HEK293 (cell line): ENCODE measurements at regions not wholly inside any gene's neighbourhood (a gene's known extent, or its start where the extent isn't known, plus 50 kb on each side); places are given as distances from the start of the nearest gene placed in this dataset.

Experiments used
- CTCF ChIA-PET: fragments of 350-600 bp; formaldehyde crosslinking; extraction: SDS; loops from one replicate; lab custom pipeline; 2021; ENCODE audit warnings: antibody characterized with exemption; lab: Yijun Ruan, JAX
- POLR2A ChIA-PET: fragments of 300-600 bp; formaldehyde crosslinking; extraction: SDS; loops from one replicate; lab custom pipeline; 2020; ENCODE audit warnings: antibody characterized with exemption, inconsistent platforms; lab: Yijun Ruan, JAX
- H3K27ac ChIP-seq: fragments of 200-500 bp; sonication (Bioruptor generic); 2 replicates; pipeline ENCODE4 v1.5.1; 2014; ENCODE audit warnings: low read depth, low read length, control low read depth, inconsistent platforms; ENCODE audit errors: extremely low read depth
- H3K36me3 ChIP-seq, 2 experiments: fragments of 200-500 bp in 1 of 2; sonication (Bioruptor generic) in 1 of 2; 1 replicate in 1 of 2; 2 replicates in 1 of 2; pipeline ENCODE4 v1.5.1; 2014 to 2017; ENCODE audit warnings: inconsistent platforms in 2 of 2, low read length in 2 of 2; ENCODE audit not compliant: control insufficient read depth in 2 of 2, insufficient read depth in 1 of 2
- H3K4me1 ChIP-seq: fragments of 200-500 bp; sonication (Bioruptor generic); 2 replicates; pipeline ENCODE4 v1.5.1; 2014; ENCODE audit warnings: mild to moderate bottlenecking, low read length, inconsistent platforms; ENCODE audit not compliant: control insufficient read depth, insufficient read depth
- H3K4me3 ChIP-seq: 2 replicates; pipeline ENCODE4 v1.5.1; 2011; ENCODE audit warnings: low read depth, mild to moderate bottlenecking, control low read depth, low read length, moderate library complexity
- H3K9me3 ChIP-seq: fragments of 200-500 bp; sonication (Bioruptor generic); 2 replicates; pipeline ENCODE4 v1.5.1; 2014; ENCODE audit warnings: low read depth, low read length, inconsistent platforms; ENCODE audit not compliant: control insufficient read depth, insufficient read depth
- BCL11A ChIP-seq: fragments of 450-650 bp; formaldehyde crosslinking; IDR thresholded peaks from 2 replicates; pipeline ENCODE4 v1.5.1; 2016; ENCODE audit warnings: low read depth, missing biosample characterization, missing genetic modification characterization
- HOXA7 ChIP-seq: sonication (generic); formaldehyde crosslinking; IDR thresholded peaks from 2 replicates; pipeline ENCODE4 v1.8.1; 2022; ENCODE audit warnings: missing genetic modification reagents, borderline replicate concordance
- KLF10 ChIP-seq: fragments of 450-650 bp; IDR thresholded peaks from 2 replicates; pipeline ENCODE4 v1.5.1; 2018; ENCODE audit warnings: missing biosample characterization, mild to moderate bottlenecking, missing genetic modification characterization
- SETDB1 ChIP-seq: IDR thresholded peaks from one replicate; pipeline ENCODE4 v1.6.1; 2017; ENCODE audit warnings: mild to moderate bottlenecking, low read length, moderate library complexity, mixed read lengths; ENCODE audit not compliant: insufficient read length
- YY1 ChIP-seq: fragments of 450-650 bp; formaldehyde crosslinking; IDR thresholded peaks from 2 replicates; pipeline ENCODE4 v1.5.1; 2018; ENCODE audit warnings: missing biosample characterization, missing genetic modification characterization
- ZBTB48 ChIP-seq: fragments of 450-650 bp; formaldehyde crosslinking; IDR thresholded peaks from 2 replicates; pipeline ENCODE4 v1.5.1; 2016; ENCODE audit warnings: missing biosample characterization, missing genetic modification characterization
- ZFP69B ChIP-seq: fragments of 450-650 bp; formaldehyde crosslinking; IDR thresholded peaks from 2 replicates; pipeline ENCODE4 v1.5.1; 2016; ENCODE audit warnings: missing biosample characterization, missing genetic modification characterization
- ZNF133 ChIP-seq: fragments of 450-650 bp; formaldehyde crosslinking; IDR thresholded peaks from 2 replicates; pipeline ENCODE4 v1.5.1; 2016; ENCODE audit warnings: missing biosample characterization, missing genetic modification characterization
- ZNF146 ChIP-seq: fragments of 450-650 bp; formaldehyde crosslinking; IDR thresholded peaks from 2 replicates; pipeline ENCODE4 v1.5.1; 2016; ENCODE audit warnings: missing biosample characterization, missing genetic modification characterization
- ZNF155 ChIP-seq: fragments of 450-650 bp; formaldehyde crosslinking; IDR thresholded peaks from 2 replicates; pipeline ENCODE4 v1.5.1; 2016; ENCODE audit warnings: missing biosample characterization, missing genetic modification characterization
- ZNF169 ChIP-seq: fragments of 450-650 bp; formaldehyde crosslinking; IDR thresholded peaks from 2 replicates; pipeline ENCODE4 v1.5.1; 2016; ENCODE audit warnings: missing biosample characterization, missing genetic modification characterization
- ZNF175 ChIP-seq: fragments of 450-650 bp; formaldehyde crosslinking; IDR thresholded peaks from 2 replicates; pipeline ENCODE4 v1.5.1; 2016; ENCODE audit warnings: missing biosample characterization, missing genetic modification characterization
- ZNF335 ChIP-seq: fragments of 450-650 bp; formaldehyde crosslinking; conservative IDR thresholded peaks from 2 replicates; pipeline ENCODE4 v1.5.1; 2016; ENCODE audit warnings: missing biosample characterization, missing genetic modification characterization
- ZNF423 ChIP-seq: fragments of 450-650 bp; formaldehyde crosslinking; IDR thresholded peaks from 2 replicates; pipeline ENCODE4 v1.5.1; 2016; ENCODE audit warnings: missing biosample characterization, missing genetic modification characterization
- ZNF521 ChIP-seq: fragments of 450-650 bp; formaldehyde crosslinking; IDR thresholded peaks from 2 replicates; pipeline ENCODE4 v1.5.1; 2017; ENCODE audit warnings: missing biosample characterization, mild to moderate bottlenecking, missing genetic modification characterization
- ZNF571 ChIP-seq: fragments of 450-650 bp; formaldehyde crosslinking; IDR thresholded peaks from 2 replicates; pipeline ENCODE4 v1.5.0; 2017; ENCODE audit warnings: missing biosample characterization, missing genetic modification characterization
- ZNF623 ChIP-seq: fragments of 450-650 bp; formaldehyde crosslinking; IDR thresholded peaks from 2 replicates; pipeline ENCODE4 v1.5.1; 2016; ENCODE audit warnings: missing biosample characterization, missing genetic modification characterization
- ZNF670 ChIP-seq: fragments of 450-650 bp; formaldehyde crosslinking; IDR thresholded peaks from 2 replicates; pipeline ENCODE4 v1.5.1; 2016; ENCODE audit warnings: missing biosample characterization, missing genetic modification characterization, low read depth
- ZNF768 ChIP-seq: fragments of 450-650 bp; formaldehyde crosslinking; IDR thresholded peaks from 2 replicates; pipeline ENCODE4 v1.5.1; 2018; ENCODE audit warnings: missing biosample characterization, mild to moderate bottlenecking, missing genetic modification characterization
- ZNF791 ChIP-seq: fragments of 450-650 bp; formaldehyde crosslinking; IDR thresholded peaks from 2 replicates; pipeline ENCODE4 v1.5.1; 2016; ENCODE audit warnings: missing biosample characterization, missing genetic modification characterization
- ZSCAN16 ChIP-seq: fragments of 450-650 bp; formaldehyde crosslinking; IDR thresholded peaks from 2 replicates; pipeline ENCODE4 v1.5.1; 2016; ENCODE audit warnings: missing biosample characterization, missing genetic modification characterization
- TF ChIP-seq, protein P1 (sequence below): fragments of 450-650 bp; formaldehyde crosslinking; IDR thresholded peaks from 2 replicates; pipeline ENCODE4 v1.5.1; 2017; ENCODE audit warnings: missing biosample characterization, missing genetic modification characterization
- TF ChIP-seq, protein P2 (sequence below): fragments of 450-650 bp; formaldehyde crosslinking; IDR thresholded peaks from 2 replicates; pipeline ENCODE4 v1.5.1; 2016; ENCODE audit warnings: missing biosample characterization, missing genetic modification characterization
- TF ChIP-seq, protein P3 (sequence below): fragments of 450-650 bp; formaldehyde crosslinking; IDR thresholded peaks from 2 replicates; pipeline ENCODE4 v1.5.1; 2017; ENCODE audit warnings: missing biosample characterization, missing genetic modification characterization
- TF ChIP-seq, protein P4 (sequence below): fragments of 450-650 bp; formaldehyde crosslinking; IDR thresholded peaks from 2 replicates; pipeline ENCODE4 v1.5.1; 2016; ENCODE audit warnings: missing biosample characterization, missing genetic modification characterization

DNA sequence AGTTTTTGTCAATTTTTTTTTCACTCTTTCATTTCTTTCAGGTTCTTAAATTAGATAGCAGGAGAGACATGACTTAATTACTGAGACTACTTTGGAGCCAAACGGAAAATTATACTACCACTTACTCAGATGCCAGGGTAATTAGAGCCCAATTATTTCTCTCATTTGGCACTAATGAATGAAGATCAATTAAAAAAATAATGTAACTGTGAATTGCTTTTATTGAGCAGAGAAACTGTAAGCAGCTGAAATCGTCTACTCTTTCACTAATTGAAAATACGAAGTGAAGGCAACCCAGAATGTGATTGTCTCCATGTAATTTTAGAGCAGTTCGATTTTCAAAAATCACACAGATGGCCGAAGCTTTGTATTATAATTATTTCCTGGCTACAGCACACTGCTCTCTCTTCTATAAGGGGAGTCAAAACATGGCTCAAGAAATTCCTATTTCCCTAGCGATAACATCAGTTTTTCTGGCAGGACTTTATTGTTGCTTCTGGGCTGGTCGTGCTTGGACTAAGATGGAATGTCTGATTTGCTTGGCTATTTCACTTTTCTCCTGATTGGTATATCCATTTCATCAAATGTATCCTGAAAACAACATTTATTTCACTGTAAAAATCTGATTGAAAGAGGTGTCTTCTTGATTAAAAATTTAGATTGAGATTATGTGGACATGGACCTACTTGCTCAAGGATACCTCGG lies 55.8 kb upstream of the PDZRN3 start:
- H3K27ac ChIP-seq, result no peak overlapping the region
- ChIA-PET CTCF (interaction anchor here (0.6 kb wide), 1 partner anchor 191 kb away, joined by 3 read pairs; no protein-coding TSS in a partner anchor), POLR2A (no interaction called here)
- no peaks in the 10 kb centered on the region for H3K4me1 ChIP-seq
- TF ChIP-seq ZNF571 (tag by site-specific recombination) (no peak), BCL11A (tag by site-specific recombination) (no peak), ZNF175 (tag by site-specific recombination) (no peak), SETDB1 (no peak), HOXA7 (CRISPR knock-in tag) (no peak), ZNF768 (tag by site-specific recombination) (no peak), ZNF623 (no peak), YY1 (no peak), ZNF155 (no peak), ZFP69B (tag by site-specific recombination) (no peak), KLF10 (tag by site-specific recombination) (no peak), ZNF146 (no peak), ZNF521 (no peak), ZNF423 (tag by site-specific recombination) (no peak), ZNF670 (tag by site-specific recombination) (no peak), ZNF133 (tag by site-specific recombination) (no peak)
- TF ChIP-seq, protein P1, sequence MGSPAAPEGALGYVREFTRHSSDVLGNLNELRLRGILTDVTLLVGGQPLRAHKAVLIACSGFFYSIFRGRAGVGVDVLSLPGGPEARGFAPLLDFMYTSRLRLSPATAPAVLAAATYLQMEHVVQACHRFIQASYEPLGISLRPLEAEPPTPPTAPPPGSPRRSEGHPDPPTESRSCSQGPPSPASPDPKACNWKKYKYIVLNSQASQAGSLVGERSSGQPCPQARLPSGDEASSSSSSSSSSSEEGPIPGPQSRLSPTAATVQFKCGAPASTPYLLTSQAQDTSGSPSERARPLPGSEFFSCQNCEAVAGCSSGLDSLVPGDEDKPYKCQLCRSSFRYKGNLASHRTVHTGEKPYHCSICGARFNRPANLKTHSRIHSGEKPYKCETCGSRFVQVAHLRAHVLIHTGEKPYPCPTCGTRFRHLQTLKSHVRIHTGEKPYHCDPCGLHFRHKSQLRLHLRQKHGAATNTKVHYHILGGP, result no peak
- TF ChIP-seq, protein P2, sequence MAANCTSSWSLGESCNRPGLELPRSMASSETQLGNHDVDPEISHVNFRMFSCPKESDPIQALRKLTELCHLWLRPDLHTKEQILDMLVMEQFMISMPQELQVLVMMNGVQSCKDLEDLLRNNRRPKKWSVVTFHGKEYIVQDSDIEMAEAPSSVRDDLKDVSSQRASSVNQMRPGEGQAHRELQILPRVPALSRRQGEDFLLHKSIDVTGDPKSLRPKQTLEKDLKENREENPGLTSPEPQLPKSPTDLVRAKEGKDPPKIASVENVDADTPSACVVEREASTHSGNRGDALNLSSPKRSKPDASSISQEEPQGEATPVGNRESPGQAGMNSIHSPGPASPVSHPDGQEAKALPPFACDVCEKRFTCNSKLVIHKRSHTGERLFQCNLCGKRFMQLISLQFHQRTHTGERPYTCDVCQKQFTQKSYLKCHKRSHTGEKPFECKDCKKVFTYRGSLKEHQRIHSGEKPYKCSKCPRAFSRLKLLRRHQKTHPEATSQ, result no peak
- TF ChIP-seq, protein P3, sequence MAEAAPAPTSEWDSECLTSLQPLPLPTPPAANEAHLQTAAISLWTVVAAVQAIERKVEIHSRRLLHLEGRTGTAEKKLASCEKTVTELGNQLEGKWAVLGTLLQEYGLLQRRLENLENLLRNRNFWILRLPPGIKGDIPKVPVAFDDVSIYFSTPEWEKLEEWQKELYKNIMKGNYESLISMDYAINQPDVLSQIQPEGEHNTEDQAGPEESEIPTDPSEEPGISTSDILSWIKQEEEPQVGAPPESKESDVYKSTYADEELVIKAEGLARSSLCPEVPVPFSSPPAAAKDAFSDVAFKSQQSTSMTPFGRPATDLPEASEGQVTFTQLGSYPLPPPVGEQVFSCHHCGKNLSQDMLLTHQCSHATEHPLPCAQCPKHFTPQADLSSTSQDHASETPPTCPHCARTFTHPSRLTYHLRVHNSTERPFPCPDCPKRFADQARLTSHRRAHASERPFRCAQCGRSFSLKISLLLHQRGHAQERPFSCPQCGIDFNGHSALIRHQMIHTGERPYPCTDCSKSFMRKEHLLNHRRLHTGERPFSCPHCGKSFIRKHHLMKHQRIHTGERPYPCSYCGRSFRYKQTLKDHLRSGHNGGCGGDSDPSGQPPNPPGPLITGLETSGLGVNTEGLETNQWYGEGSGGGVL (tag by site-specific recombination), result no peak
- no peaks in the 10 kb centered on the region for H3K36me3 ChIP-seq
- H3K4me3 ChIP-seq, result no peak overlapping the region
- H3K9me3 ChIP-seq, result no peaks in the 10 kb centered on the region

DNA sequence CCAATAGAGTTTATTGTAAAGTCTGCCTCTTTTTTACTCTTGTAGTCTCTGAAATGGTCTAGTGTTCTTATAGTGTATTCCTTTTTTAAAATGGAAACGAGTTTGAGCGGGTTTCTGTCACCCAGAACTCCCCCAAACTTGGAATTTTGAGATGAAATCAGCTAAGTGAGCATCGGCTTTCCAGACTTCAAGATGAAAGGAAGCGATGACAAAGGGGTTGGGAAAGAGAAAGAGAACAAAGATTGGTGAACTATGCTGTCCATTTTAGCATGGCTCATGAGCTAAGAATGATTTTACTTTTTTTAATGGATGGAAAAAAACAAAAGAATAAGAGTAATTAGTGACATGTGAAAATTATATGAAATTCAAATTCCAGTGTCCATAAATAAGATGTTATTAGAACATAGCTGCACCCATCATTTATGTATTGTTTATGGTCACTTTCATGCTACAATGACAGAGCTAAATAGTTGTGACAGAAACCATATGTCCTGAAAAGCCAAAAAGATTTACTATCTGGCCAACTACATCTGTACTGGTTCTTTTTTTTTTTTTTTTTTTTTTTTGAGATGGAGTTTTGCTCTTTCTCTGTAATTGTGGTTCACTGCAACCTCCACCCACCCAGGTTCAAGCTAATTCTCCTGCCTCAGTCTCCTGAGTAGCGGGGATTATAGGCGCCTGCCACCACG lies 52.7 kb upstream of the PDZRN3 start:
- Histone ChIP-seq H3K36me3 (no peaks in the 10 kb centered on the region), H3K4me1 (no peaks in the 10 kb centered on the region), H3K27ac (no peak overlapping the region), H3K4me3 (no peak overlapping the region), H3K9me3 (no peaks in the 10 kb centered on the region)
- TF ChIP-seq ZSCAN16, result no peak
- TF ChIP-seq ZNF791 (tag by site-specific recombination), result no peak
- no peak for TF ChIP-seq ZBTB48 (tag by site-specific recombination)
- TF ChIP-seq ZNF169 (tag by site-specific recombination), result no peak
- no peak for TF ChIP-seq ZNF521
- no peak for TF ChIP-seq ZNF335
- TF ChIP-seq, protein P4, sequence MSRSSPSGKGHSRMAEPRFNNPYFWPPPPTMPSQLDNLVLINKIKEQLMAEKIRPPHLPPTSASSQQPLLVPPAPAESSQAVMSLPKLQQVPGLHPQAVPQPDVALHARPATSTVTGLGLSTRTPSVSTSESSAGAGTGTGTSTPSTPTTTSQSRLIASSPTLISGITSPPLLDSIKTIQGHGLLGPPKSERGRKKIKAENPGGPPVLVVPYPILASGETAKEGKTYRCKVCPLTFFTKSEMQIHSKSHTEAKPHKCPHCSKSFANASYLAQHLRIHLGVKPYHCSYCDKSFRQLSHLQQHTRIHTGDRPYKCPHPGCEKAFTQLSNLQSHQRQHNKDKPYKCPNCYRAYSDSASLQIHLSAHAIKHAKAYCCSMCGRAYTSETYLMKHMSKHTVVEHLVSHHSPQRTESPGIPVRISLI (tag by site-specific recombination), result no peak
- no peak for TF ChIP-seq ZNF175 (tag by site-specific recombination)
- ChIA-PET POLR2A (no interaction called here), CTCF (interaction anchor here (0.6 kb wide), 1 partner anchor 10 kb away, joined by 4 read pairs; no protein-coding TSS in a partner anchor)
